ENCODE measurements at regions not wholly inside any gene's neighbourhood (a gene's known extent, or its start where the extent isn't known, plus 50 kb on each side); places are given as distances from the start of the nearest gene placed in this dataset.

DNA sequence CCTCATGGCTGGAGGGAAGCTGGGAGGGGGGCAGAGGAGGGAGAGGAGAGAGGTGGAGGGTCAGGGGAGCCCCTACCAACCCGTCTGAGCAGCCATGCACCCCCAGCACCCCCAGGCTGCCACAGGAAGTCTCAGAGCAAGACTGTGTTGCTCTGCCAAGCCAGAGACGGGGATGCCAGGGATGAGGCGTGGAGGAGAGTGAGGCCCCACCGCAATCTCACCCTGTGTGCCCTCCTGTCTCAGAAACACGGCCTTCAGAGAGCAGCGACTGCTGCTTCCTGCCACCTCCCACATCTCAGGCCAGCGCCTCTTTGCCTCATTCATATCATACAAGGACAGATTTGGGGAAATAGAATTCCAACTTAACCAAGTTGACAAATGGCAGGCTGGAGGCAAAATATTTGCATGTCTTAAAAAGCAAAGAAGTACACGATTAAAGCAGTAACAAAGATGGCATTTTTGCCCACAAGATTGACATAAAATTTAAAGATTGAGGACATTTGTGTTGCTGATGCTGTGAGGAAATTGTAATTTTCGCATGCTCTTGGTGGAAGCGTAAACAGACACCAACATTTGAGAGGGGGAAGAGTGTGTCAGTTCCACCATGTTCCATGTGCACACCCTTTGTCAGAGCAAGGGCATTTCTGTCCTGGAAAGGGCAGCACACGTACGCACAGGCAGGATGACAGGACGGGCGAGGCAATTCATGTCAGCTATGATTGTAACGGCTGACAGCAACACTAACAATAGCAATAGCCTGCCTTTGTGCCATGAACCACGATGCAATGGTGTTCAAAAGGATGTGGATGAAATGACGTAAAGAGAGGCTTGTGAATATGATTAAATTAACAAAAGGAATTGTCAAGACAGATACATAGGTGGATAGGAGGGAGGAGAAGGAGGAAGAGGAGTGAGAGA is 59.0 kb upstream of the BACE2 start:
- no peak overlapping the region for H2BK20ac ChIP-seq (ENCODE audit: low read depth, low read length, poor library complexity, severe bottlenecking)
- no peaks in the 10 kb centered on the region for H3K27me3 ChIP-seq (ENCODE audit: insufficient read depth, low read length)

More for the DNA sequence above, 59.0 kb upstream of the BACE2 start:
- Histone ChIP-seq H3K9me3 (ENCODE audit: control insufficient read depth, low read depth, low read length) (no peaks in the 10 kb centered on the region), H3K23ac (ENCODE audit: insufficient read length, low read depth, low read length) (no peak overlapping the region), H4K5ac (ENCODE audit: insufficient read length, low read depth, low read length) (no peak overlapping the region), H3K4ac (ENCODE audit: low read depth, low read length) (no peak overlapping the region), H3K79me2 (ENCODE audit: insufficient read depth, low read length) (no peaks in the 10 kb centered on the region), H3K56ac (ENCODE audit: insufficient read length, low read depth, low read length) (no peak overlapping the region), H2AFZ (ENCODE audit: low read length) (no peak overlapping the region), H4K91ac (ENCODE audit: insufficient read length, low read depth, low read length) (no peak overlapping the region), H4K20me1 (ENCODE audit: control insufficient read depth, insufficient read depth, insufficient read length) (no peaks in the 10 kb centered on the region), H3T11ph (ENCODE audit: low read length) (no peak overlapping the region), H3K23me2 (ENCODE audit: insufficient read length, low read depth, low read length, poor library complexity, severe bottlenecking) (no peaks in the 10 kb centered on the region), H3K18ac (ENCODE audit: insufficient read length, low read depth, low read length) (no peak overlapping the region), H3K4me1 (ENCODE audit: insufficient read depth, low read length) (peaks cover 5% of the 10 kb centered on the region; the same call in 1 of the 2 replicates), H3K27ac (ENCODE audit: insufficient read length, low read depth, low read length) (no peak overlapping the region), H2AK5ac (ENCODE audit: insufficient read length, low read length) (no peak overlapping the region), H3K79me1 (ENCODE audit: insufficient read depth, low read depth, low read length, poor library complexity, severe bottlenecking) (no peaks in the 10 kb centered on the region), H2BK15ac (ENCODE audit: low read depth, low read length) (no peak overlapping the region), H2BK5ac (ENCODE audit: insufficient read length, low read length) (no peak overlapping the region), H3K9ac (ENCODE audit: extremely low read depth, insufficient read length, low read length) (no peak overlapping the region), H3K14ac (ENCODE audit: insufficient read depth, low read length) (no peak overlapping the region), H4K8ac (replicated peaks; ENCODE audit: insufficient read length, low read depth, low read length) (no peak overlapping the region), H2BK120ac (ENCODE audit: low read depth, low read length, poor library complexity, severe bottlenecking) (no peak overlapping the region), H3K4me2 (ENCODE audit: insufficient read depth, insufficient read length, low read length) (no peak overlapping the region), H2BK12ac (ENCODE audit: insufficient read length, low read depth, low read length) (no peak overlapping the region)
- peaks cover 12% of the 10 kb centered on the region for H3K27me3 Mint-ChIP-seq (ENCODE audit: low read depth)
- TF ChIP-seq, protein P1, sequence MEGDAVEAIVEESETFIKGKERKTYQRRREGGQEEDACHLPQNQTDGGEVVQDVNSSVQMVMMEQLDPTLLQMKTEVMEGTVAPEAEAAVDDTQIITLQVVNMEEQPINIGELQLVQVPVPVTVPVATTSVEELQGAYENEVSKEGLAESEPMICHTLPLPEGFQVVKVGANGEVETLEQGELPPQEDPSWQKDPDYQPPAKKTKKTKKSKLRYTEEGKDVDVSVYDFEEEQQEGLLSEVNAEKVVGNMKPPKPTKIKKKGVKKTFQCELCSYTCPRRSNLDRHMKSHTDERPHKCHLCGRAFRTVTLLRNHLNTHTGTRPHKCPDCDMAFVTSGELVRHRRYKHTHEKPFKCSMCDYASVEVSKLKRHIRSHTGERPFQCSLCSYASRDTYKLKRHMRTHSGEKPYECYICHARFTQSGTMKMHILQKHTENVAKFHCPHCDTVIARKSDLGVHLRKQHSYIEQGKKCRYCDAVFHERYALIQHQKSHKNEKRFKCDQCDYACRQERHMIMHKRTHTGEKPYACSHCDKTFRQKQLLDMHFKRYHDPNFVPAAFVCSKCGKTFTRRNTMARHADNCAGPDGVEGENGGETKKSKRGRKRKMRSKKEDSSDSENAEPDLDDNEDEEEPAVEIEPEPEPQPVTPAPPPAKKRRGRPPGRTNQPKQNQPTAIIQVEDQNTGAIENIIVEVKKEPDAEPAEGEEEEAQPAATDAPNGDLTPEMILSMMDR (conservative IDR thresholded peaks at IDR 0.05) = no peak
- peaks cover 18 to 33% of the 10 kb centered on the region in 2 experiments for H3K4me1 Mint-ChIP-seq
- H3K9me3 Mint-ChIP-seq = no peaks in the 10 kb centered on the region
- DNase-seq = no peak
- no peak overlapping the region; a peak in 1 of 7 replicates for H3K27ac Mint-ChIP-seq
- WGBS (ENCODE audit: extremely low coverage, insufficient read length, low lambda C conversion rate) = no CpG with 5 or more reads among the region's 17 CpGs
- H3K4me3 Mint-ChIP-seq = no peak overlapping the region
- no peaks in the 10 kb centered on the region for H3K36me3 Mint-ChIP-seq (ENCODE audit: insufficient read depth in 1 of 3, low read depth in 3 of 3)

Measured in H9 (cell line).